Trophoblast cell (in vitro differentiated cells and primary cell): ENCODE measurements at regions not wholly inside any gene's neighbourhood (a gene's known extent, or its start where the extent isn't known, plus 50 kb on each side); places are given as distances from the start of the nearest gene placed in this dataset.

Source experiments
- DNase-seq, 2 donors: peaks; one replicate each; pipeline ENCODE4 v3.0.0-alpha.2; 2016
- H2AFZ ChIP-seq: 2 replicates; pipeline ENCODE4 v1.6.1; 2013; ENCODE audit warnings: low read length, moderate library complexity, mild to moderate bottlenecking; ENCODE audit not compliant: insufficient read depth, poor library complexity
- H2AK5ac ChIP-seq: 2 replicates; pipeline ENCODE4 v1.6.1; 2013; ENCODE audit warnings: mild to moderate bottlenecking, low read length
- H2BK120ac ChIP-seq: 2 replicates; pipeline ENCODE4 v1.6.1; 2013; ENCODE audit warnings: low read length, mild to moderate bottlenecking, moderate library complexity; ENCODE audit not compliant: insufficient read depth, poor library complexity
- H2BK12ac ChIP-seq: 2 replicates; pipeline ENCODE4 v1.6.1; 2013; ENCODE audit warnings: mild to moderate bottlenecking, low read length, moderate library complexity
- H2BK5ac ChIP-seq: 2 replicates; pipeline ENCODE4 v1.6.1; 2013; ENCODE audit warnings: low read length, low read depth, moderate library complexity, mild to moderate bottlenecking; ENCODE audit not compliant: poor library complexity
- H3K14ac ChIP-seq: 2 replicates; pipeline ENCODE4 v1.6.1; 2013; ENCODE audit warnings: mild to moderate bottlenecking, low read length
- H3K18ac ChIP-seq: 2 replicates; pipeline ENCODE4 v1.6.1; 2013; ENCODE audit warnings: mild to moderate bottlenecking, low read length
- H3K23ac ChIP-seq: 2 replicates; pipeline ENCODE4 v1.6.1; 2013; ENCODE audit warnings: low read length
- H3K27ac ChIP-seq: 2 replicates; pipeline ENCODE4 v1.5.1; 2013; ENCODE audit warnings: low read depth, mild to moderate bottlenecking, inconsistent platforms, low read length, moderate library complexity
- H3K27me3 ChIP-seq: 2 replicates; pipeline ENCODE4 v1.6.1; 2013; ENCODE audit warnings: inconsistent platforms, mild to moderate bottlenecking, low read length, moderate library complexity; ENCODE audit not compliant: insufficient read depth
- H3K36me3 ChIP-seq, 2 experiments: 1 replicate in 1 of 2; 2 replicates in 1 of 2; pipeline ENCODE4 v1.6.1; 2013; ENCODE audit warnings: low read length in 2 of 2, mild to moderate bottlenecking in 2 of 2, moderate library complexity in 1 of 2; ENCODE audit not compliant: insufficient read depth in 2 of 2, control insufficient read depth in 1 of 2
- H3K4ac ChIP-seq: 2 replicates; pipeline ENCODE4 v1.6.1; 2013; ENCODE audit warnings: low read depth, mild to moderate bottlenecking, low read length, moderate library complexity
- H3K4me1 ChIP-seq, 2 experiments: 1 replicate in 1 of 2; 2 replicates in 1 of 2; pipeline ENCODE4 v1.6.1; 2013; ENCODE audit warnings: low read length in 2 of 2, mild to moderate bottlenecking in 2 of 2, moderate library complexity in 1 of 2; ENCODE audit not compliant: insufficient read depth in 2 of 2, control insufficient read depth in 1 of 2
- H3K4me2 ChIP-seq: 2 replicates; pipeline ENCODE4 v1.6.1; 2013; ENCODE audit warnings: inconsistent platforms, mild to moderate bottlenecking, low read length, moderate library complexity
- H3K4me3 ChIP-seq: 2 replicates; pipeline ENCODE4 v1.5.1; 2013; ENCODE audit warnings: mild to moderate bottlenecking, low read depth, low read length, inconsistent platforms
- H3K79me1 ChIP-seq: one replicate; pipeline ENCODE4 v1.6.1; 2013; ENCODE audit warnings: low read length
- H3K79me2 ChIP-seq: 2 replicates; pipeline ENCODE4 v1.6.1; 2013; ENCODE audit warnings: low read length, mild to moderate bottlenecking; ENCODE audit not compliant: control insufficient read depth, insufficient read depth, poor library complexity
- H3K9ac ChIP-seq: 2 replicates; pipeline ENCODE4 v1.6.1; 2013; ENCODE audit warnings: mild to moderate bottlenecking, low read length
- H3K9me3 ChIP-seq: 2 replicates; pipeline ENCODE4 v1.6.1; 2013; ENCODE audit warnings: low read depth, mild to moderate bottlenecking, control low read depth, inconsistent platforms, low read length; ENCODE audit not compliant: insufficient read depth
- H4K12ac ChIP-seq: 2 replicates; pipeline ENCODE4 v1.6.1; 2013; ENCODE audit warnings: low read depth, mild to moderate bottlenecking, low read length, moderate library complexity
- H4K8ac ChIP-seq: 2 replicates; pipeline ENCODE4 v1.6.1; 2013; ENCODE audit warnings: low read depth, mild to moderate bottlenecking, low read length, moderate library complexity
- H4K91ac ChIP-seq: one replicate; pipeline ENCODE4 v1.6.1; 2013; ENCODE audit warnings: low read depth, mild to moderate bottlenecking, low read length, moderate library complexity
- WGBS: extraction: QIAGEN DNeasy Blood & Tissue Kit; methylation state at CpG from one replicate; pipeline ENCODE4 v1.1.7; 2013; ENCODE audit warnings: missing lambda C conversion rate; ENCODE audit not compliant: insufficient read length, insufficient coverage; ENCODE audit errors: extremely low coverage; 5-methylcytosine and 5-hydroxymethylcytosine counted together

DNA sequence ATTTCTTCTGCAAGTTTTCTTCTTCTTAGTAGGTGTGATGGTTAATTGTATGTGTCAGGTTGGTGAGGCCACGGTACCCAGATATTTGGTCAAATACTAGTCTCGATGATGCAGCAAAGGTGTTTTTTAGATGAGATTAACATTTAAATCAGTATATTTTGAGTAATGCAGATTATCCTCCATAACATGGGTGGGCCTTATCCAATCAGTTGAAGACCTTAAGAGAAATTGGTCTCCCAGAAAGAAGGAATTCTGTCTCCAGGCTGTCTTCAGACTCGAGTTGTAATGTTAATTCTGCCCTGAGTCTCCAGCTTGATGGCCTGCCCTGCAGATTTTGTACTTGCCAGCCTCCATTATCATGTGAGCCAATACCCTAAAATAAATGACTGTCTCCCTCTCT is 122.5 kb upstream of the TSPAN5 start:
- no CpG with 5 or more reads among the region's 3 CpGs for WGBS
- Histone ChIP-seq H3K27ac (peak overlapping the region; percentile 66), H3K14ac (no peak overlapping the region), H3K23ac (no peak overlapping the region), H3K36me3 (no peaks in the 10 kb centered on the region), H2BK120ac (no peak overlapping the region), H2AK5ac (no peak overlapping the region), H3K79me2 (no peaks in the 10 kb centered on the region), H4K91ac (peak overlapping the region; percentile 52), H2BK12ac (no peak overlapping the region), H3K4me3 (no peak overlapping the region), H2BK5ac (no peak overlapping the region), H3K4me1 (peaks cover 8 to 14% of the 10 kb centered on the region in 2 experiments), H3K4ac (no peak overlapping the region), H3K27me3 (no peaks in the 10 kb centered on the region), H4K8ac (no peak overlapping the region), H2AFZ (no peak overlapping the region), H3K9ac (no peak overlapping the region), H3K9me3 (no peaks in the 10 kb centered on the region), H4K12ac (no peak overlapping the region), H3K79me1 (peaks cover 11% of the 10 kb centered on the region), H3K18ac (no peak overlapping the region), H3K4me2 (no peak overlapping the region)
- no peak for DNase-seq

DNA sequence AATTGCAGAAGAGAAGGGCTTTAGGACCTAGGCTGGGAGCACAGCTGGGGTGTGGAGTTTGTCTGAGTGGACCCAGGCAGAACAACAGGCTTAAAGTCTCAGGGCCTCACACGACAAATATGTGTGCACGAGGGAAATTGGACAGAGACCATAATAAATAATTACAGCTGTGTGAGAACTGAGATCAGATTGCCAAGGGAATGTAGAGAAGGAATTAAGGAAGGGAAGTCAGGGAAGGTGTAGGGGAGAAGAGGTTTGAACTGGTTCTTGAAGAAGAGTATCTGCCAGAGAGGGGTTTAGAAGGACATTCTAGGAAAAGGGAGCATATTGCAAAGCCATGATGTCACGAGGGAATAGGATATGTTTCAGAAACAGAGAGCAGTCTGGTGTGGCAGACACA is 120.7 kb upstream of the TSPAN5 start:
- Histone ChIP-seq H3K4ac (no peak overlapping the region), H3K23ac (no peak overlapping the region), H3K27ac (peak overlapping the region; percentile 67), H3K18ac (no peak overlapping the region), H3K4me1 (peaks cover 8 to 14% of the 10 kb centered on the region in 2 experiments), H3K79me1 (peaks cover 11% of the 10 kb centered on the region), H3K4me3 (no peak overlapping the region), H4K91ac (peak overlapping the region; percentile 58), H2BK12ac (peak overlapping the region; percentile 67), H2BK5ac (peak overlapping the region; percentile 56), H3K9ac (no peak overlapping the region), H3K27me3 (no peaks in the 10 kb centered on the region), H3K36me3 (no peaks in the 10 kb centered on the region), H3K79me2 (no peaks in the 10 kb centered on the region), H2AFZ (peak overlapping the region; percentile 45), H2BK120ac (no peak overlapping the region), H3K14ac (peak overlapping the region; percentile 53), H3K4me2 (no peak overlapping the region), H4K8ac (no peak overlapping the region), H3K9me3 (no peaks in the 10 kb centered on the region), H2AK5ac (peak overlapping the region; percentile 66), H4K12ac (no peak overlapping the region)
- WGBS = no CpG with 5 or more reads among the region's 3 CpGs
- no peak for DNase-seq

DNA sequence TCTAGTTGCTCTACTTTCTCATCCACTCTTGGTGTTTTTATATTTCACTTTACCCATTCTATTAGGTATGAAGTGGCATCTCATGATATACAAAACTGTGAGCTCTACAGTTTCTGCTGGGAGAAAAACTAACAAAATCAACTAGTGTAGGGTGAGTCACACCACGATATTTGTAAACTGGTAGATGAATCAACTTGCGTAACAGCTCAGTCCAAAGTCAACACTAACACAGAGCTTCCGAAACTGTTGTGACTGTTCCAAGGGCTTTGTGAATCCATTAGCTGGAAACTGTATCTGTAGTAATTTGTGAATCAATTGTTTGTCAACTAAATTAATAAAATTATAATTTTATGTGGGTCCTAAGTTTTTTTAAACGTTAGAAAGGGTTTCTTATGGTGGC is 119.8 kb upstream of the TSPAN5 start:
- H2BK5ac ChIP-seq = no peak overlapping the region
- H3K27ac ChIP-seq = no peak overlapping the region
- no peak overlapping the region for H3K14ac ChIP-seq
- no peak overlapping the region for H3K4ac ChIP-seq
- H3K9ac ChIP-seq = no peak overlapping the region
- H2AFZ ChIP-seq = no peak overlapping the region
- WGBS = no CpG with 5 or more reads among the region's 4 CpGs
- H2BK12ac ChIP-seq = no peak overlapping the region
- H4K8ac ChIP-seq = no peak overlapping the region
- H3K23ac ChIP-seq = no peak overlapping the region
- H3K4me1 ChIP-seq = peaks cover 8 to 14% of the 10 kb centered on the region in 2 experiments
- peak; percentile 19 to 60 for DNase-seq
- peaks cover 11% of the 10 kb centered on the region for H3K79me1 ChIP-seq
- no peak overlapping the region for H4K91ac ChIP-seq
- H2AK5ac ChIP-seq = no peak overlapping the region
- no peak overlapping the region for H2BK120ac ChIP-seq
- no peak overlapping the region for H3K18ac ChIP-seq
- H3K27me3 ChIP-seq = no peaks in the 10 kb centered on the region
- H3K4me2 ChIP-seq = no peak overlapping the region
- no peaks in the 10 kb centered on the region for H3K79me2 ChIP-seq
- no peaks in the 10 kb centered on the region for H3K9me3 ChIP-seq
- no peaks in the 10 kb centered on the region for H3K36me3 ChIP-seq
- no peak overlapping the region for H4K12ac ChIP-seq
- no peak overlapping the region for H3K4me3 ChIP-seq

DNA sequence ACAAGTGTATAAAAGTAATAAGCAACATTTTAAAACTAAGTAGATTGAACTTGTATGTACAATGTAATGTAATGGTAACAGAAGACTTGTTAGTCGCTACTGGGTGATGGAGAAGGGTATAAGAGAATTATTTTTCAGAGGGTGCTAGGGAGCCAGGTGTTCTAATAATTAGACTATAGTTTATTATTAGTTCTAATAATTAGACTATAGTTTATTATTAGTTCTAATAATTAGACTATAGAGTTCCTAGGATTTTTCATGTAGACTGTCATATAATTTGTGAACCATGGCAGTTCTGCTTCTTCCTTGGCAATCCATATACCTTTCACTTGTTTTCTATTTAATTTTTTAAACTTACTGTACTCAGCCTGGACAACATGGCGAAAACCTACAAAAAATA is 117.3 kb upstream of the TSPAN5 start:
- no peak overlapping the region for H3K4me2 ChIP-seq
- H2BK12ac ChIP-seq = no peak overlapping the region
- no peak overlapping the region for H3K18ac ChIP-seq
- H3K9ac ChIP-seq = no peak overlapping the region
- no peak overlapping the region for H2BK5ac ChIP-seq
- H2AFZ ChIP-seq = no peak overlapping the region
- H3K14ac ChIP-seq = no peak overlapping the region
- no peak overlapping the region for H4K12ac ChIP-seq
- no peak overlapping the region for H4K91ac ChIP-seq
- WGBS = no CpG with 5 or more reads among the region's 2 CpGs
- H3K9me3 ChIP-seq = no peaks in the 10 kb centered on the region
- H3K27me3 ChIP-seq = no peaks in the 10 kb centered on the region
- H2AK5ac ChIP-seq = no peak overlapping the region
- no peak overlapping the region for H3K4me3 ChIP-seq
- no peak overlapping the region for H3K27ac ChIP-seq
- DNase-seq = no peak
- H3K4ac ChIP-seq = no peak overlapping the region
- H3K79me2 ChIP-seq = no peaks in the 10 kb centered on the region
- H2BK120ac ChIP-seq = no peak overlapping the region
- H3K79me1 ChIP-seq = peaks cover 11% of the 10 kb centered on the region
- H3K4me1 ChIP-seq = peaks cover 8 to 13% of the 10 kb centered on the region in 2 experiments
- H3K23ac ChIP-seq = no peak overlapping the region
- no peaks in the 10 kb centered on the region for H3K36me3 ChIP-seq
- H4K8ac ChIP-seq = no peak overlapping the region
